Naive thymus-derived CD4-positive, alpha-beta T cell (primary cell): ENCODE measurements at regions not wholly inside any gene's neighbourhood (a gene's known extent, or its start where the extent isn't known, plus 50 kb on each side); places are given as distances from the start of the nearest gene placed in this dataset.
"Not testable (repeated sequence)": the region's sequence is repeated elsewhere in the genome, so short reads cannot be mapped to it uniquely, and the experiment has no call there.

Source experiments
- ATAC-seq: fragments of 150-1000 bp; cut with Tn5 transposase; 2 replicates; pipeline ENCODE4 v1.10.0; 2021; ENCODE audit warnings: mild to moderate bottlenecking, moderate library complexity
- CTCF ChIA-PET: fragments of 350-600 bp; sonication (Branson Sonifier 250); formaldehyde crosslinking; loops from one replicate; lab custom pipeline; 2021; ENCODE audit warnings: antibody characterized with exemption; lab: Charles Lee
- POLR2A ChIA-PET: fragments of 350-600 bp; sonication (Branson Sonifier 250); formaldehyde crosslinking; loops from one replicate; lab custom pipeline; 2021; ENCODE audit warnings: antibody characterized with exemption, inconsistent platforms; lab: Charles Lee
- DNase-seq, 9 donors: peaks; one replicate each; pipeline versions ENCODE4 v3.0.0 to v3.0.0-alpha.2; 2020 to 2022; ENCODE audit warnings: mixed read lengths in 1 of 9
- H3K27ac ChIP-seq: one replicate; pipeline ENCODE4 v1.7.0; 2013; ENCODE audit warnings: mild to moderate bottlenecking, low read depth, low read length, moderate library complexity
- H3K27me3 ChIP-seq, 2 donors: one replicate each; pipeline ENCODE4 v1.7.0; 2013; ENCODE audit warnings: low read length in 2 of 2, mild to moderate bottlenecking in 2 of 2, moderate library complexity in 2 of 2; ENCODE audit not compliant: control insufficient read depth in 2 of 2, insufficient read depth in 2 of 2
- H3K36me3 ChIP-seq, 3 experiments: 1 replicate in 2 of 3; 2 replicates in 1 of 3; pipeline ENCODE4 v1.7.0; 2013; ENCODE audit warnings: low read length in 3 of 3, mild to moderate bottlenecking in 3 of 3, moderate library complexity in 1 of 3; ENCODE audit not compliant: insufficient read depth in 3 of 3, control insufficient read depth in 2 of 3
- H3K4me1 ChIP-seq, 2 donors: one replicate each; pipeline ENCODE4 v1.7.0; 2013; ENCODE audit warnings: low read length in 2 of 2, mild to moderate bottlenecking in 2 of 2, moderate library complexity in 1 of 2; ENCODE audit not compliant: control insufficient read depth in 2 of 2, insufficient read depth in 2 of 2
- H3K4me3 ChIP-seq: 2 replicates; pipeline ENCODE4 v1.7.0; 2013; ENCODE audit warnings: mild to moderate bottlenecking, low read length
- H3K9me3 ChIP-seq, 3 experiments: 1 replicate in 2 of 3; 2 replicates in 1 of 3; pipeline ENCODE4 v1.7.0; 2013; ENCODE audit warnings: low read length in 3 of 3; ENCODE audit not compliant: control insufficient read depth in 2 of 3
- H3K27ac Mint-ChIP-seq, 9 donors: one replicate each; pipeline ENCODE4 v1.8.0; 2020 to 2022; ENCODE audit warnings: mixed read lengths in 9 of 9, mild to moderate bottlenecking in 8 of 9, moderate library complexity in 5 of 9, inconsistent platforms in 2 of 9
- H3K27me3 Mint-ChIP-seq, 5 donors: one replicate each; pipeline ENCODE4 v1.8.0; 2021 to 2022; ENCODE audit warnings: mixed read lengths in 5 of 5, mild to moderate bottlenecking in 1 of 5
- H3K36me3 Mint-ChIP-seq, 5 donors: one replicate each; pipeline ENCODE4 v1.8.0; 2020 to 2022; ENCODE audit warnings: mixed read lengths in 5 of 5, mild to moderate bottlenecking in 3 of 5, inconsistent platforms in 1 of 5
- H3K4me1 Mint-ChIP-seq, 7 donors: one replicate each; pipeline ENCODE4 v1.8.0; 2020 to 2022; ENCODE audit warnings: mixed read lengths in 7 of 7, mild to moderate bottlenecking in 3 of 7, inconsistent platforms in 1 of 7
- H3K4me3 Mint-ChIP-seq, 10 donors: one replicate each; pipeline ENCODE4 v1.8.0; 2020 to 2022; ENCODE audit warnings: mild to moderate bottlenecking in 10 of 10, mixed read lengths in 10 of 10, moderate library complexity in 6 of 10, inconsistent platforms in 2 of 10
- H3K9me3 Mint-ChIP-seq, 11 donors: one replicate each; pipeline ENCODE4 v1.8.0; 2020 to 2022; ENCODE audit warnings: mixed read lengths in 11 of 11, mild to moderate bottlenecking in 4 of 11, inconsistent platforms in 1 of 11, moderate library complexity in 1 of 11
- intact Hi-C, 2 donors: fragments of 100-400 bp; cut with micrococcal nuclease; formaldehyde crosslinking; loops; one replicate each; pipeline ENCODE4 v1.15.1; 2023

GRCh38 chr3:166967714-166968113, 412.4 kb downstream of the ZBBX start:
- H3K27ac Mint-ChIP-seq, POLR2A ChIA-PET, ATAC-seq, H3K9me3 ChIP-seq, H3K27me3 ChIP-seq, H3K36me3 ChIP-seq, H3K4me1 Mint-ChIP-seq, H3K27ac ChIP-seq, CTCF ChIA-PET, H3K27me3 Mint-ChIP-seq, H3K36me3 Mint-ChIP-seq, intact Hi-C loops, H3K4me3 Mint-ChIP-seq, DNase-seq, H3K4me1 ChIP-seq, H3K4me3 ChIP-seq: not testable (repeated sequence)
- peaks cover 0 to 16% (median 6%) of the 10 kb centered on the region in 11 donors for H3K9me3 Mint-ChIP-seq

- Mint-ChIP-seq H3K4me1 (no peaks in the 10 kb centered on the region), H3K27me3 (no peaks in the 10 kb centered on the region), H3K4me3 (no peak overlapping the region), H3K27ac (no peak overlapping the region), H3K36me3 (no peaks in the 10 kb centered on the region), H3K9me3 (peaks cover 0 to 6% (median 1%) of the 10 kb centered on the region in 11 donors)
- H3K27me3 ChIP-seq = no peaks in the 10 kb centered on the region
- H3K4me3 ChIP-seq = no peak overlapping the region
- ChIA-PET POLR2A (no interaction called here), CTCF (no interaction called here)
- H3K27ac ChIP-seq = no peak overlapping the region
- H3K4me1 ChIP-seq = no peaks in the 10 kb centered on the region
- intact Hi-C loops = no loop called here
- no peaks in the 10 kb centered on the region for H3K36me3 ChIP-seq
- no peaks in the 10 kb centered on the region for H3K9me3 ChIP-seq
- ATAC-seq (no peak), DNase-seq (no peak)
Observed at GRCh38 chr3:166962911-166963310, 417.2 kb downstream of the ZBBX start.

GRCh38 chr3:166957121-166957520, 423.0 kb downstream of the ZBBX start:
- Histone ChIP-seq H3K9me3 (peaks cover 0 to 4% (median 0%) of the 10 kb centered on the region in 3 experiments), H3K36me3 (no peaks in the 10 kb centered on the region), H3K4me1 (no peaks in the 10 kb centered on the region), H3K27ac (no peak overlapping the region), H3K4me3 (no peak overlapping the region), H3K27me3 (no peaks in the 10 kb centered on the region)
- no peaks in the 10 kb centered on the region for H3K36me3 Mint-ChIP-seq
- POLR2A ChIA-PET = no interaction called here
- H3K9me3 Mint-ChIP-seq = peaks cover 1 to 26% (median 10%) of the 10 kb centered on the region in 11 donors
- DNase-seq (no peak), ATAC-seq (no peak)
- no peak overlapping the region for H3K4me3 Mint-ChIP-seq
- no peak overlapping the region for H3K27ac Mint-ChIP-seq
- intact Hi-C loops = no loop called here
- no peaks in the 10 kb centered on the region for H3K27me3 Mint-ChIP-seq
- H3K4me1 Mint-ChIP-seq = no peaks in the 10 kb centered on the region
- CTCF ChIA-PET = no interaction called here

- Histone ChIP-seq H3K9me3 (peaks cover 0 to 4% (median 0%) of the 10 kb centered on the region in 3 experiments), H3K27me3 (no peaks in the 10 kb centered on the region), H3K4me3 (no peak overlapping the region), H3K4me1 (no peaks in the 10 kb centered on the region), H3K27ac (no peak overlapping the region), H3K36me3 (no peaks in the 10 kb centered on the region)
- Mint-ChIP-seq H3K4me1 (no peaks in the 10 kb centered on the region), H3K9me3 (peaks cover 2 to 34% (median 12%) of the 10 kb centered on the region in 11 donors), H3K27me3 (no peaks in the 10 kb centered on the region), H3K27ac (no peak overlapping the region), H3K36me3 (no peaks in the 10 kb centered on the region), H3K4me3 (no peak overlapping the region)
- ChIA-PET CTCF (no interaction called here), POLR2A (no interaction called here)
- intact Hi-C loops = no loop called here
- ATAC-seq = no peak
- DNase-seq = no peak
Observed at GRCh38 chr3:166955201-166955939, 424.7 kb downstream of the ZBBX start.

- ChIA-PET POLR2A (no interaction called here), CTCF (no interaction called here)
- Mint-ChIP-seq H3K27me3 (no peaks in the 10 kb centered on the region), H3K36me3 (peaks cover 0 to 4% (median 0%) of the 10 kb centered on the region in 5 donors), H3K9me3 (peaks cover 0 to 17% (median 5%) of the 10 kb centered on the region in 11 donors), H3K27ac (no peak overlapping the region), H3K4me3 (no peak overlapping the region), H3K4me1 (no peaks in the 10 kb centered on the region)
- no peak for ATAC-seq
- intact Hi-C loops = no loop called here
- Histone ChIP-seq H3K27ac (no peak overlapping the region), H3K27me3 (no peaks in the 10 kb centered on the region), H3K4me1 (no peaks in the 10 kb centered on the region), H3K9me3 (no peaks in the 10 kb centered on the region), H3K36me3 (no peaks in the 10 kb centered on the region), H3K4me3 (no peak overlapping the region)
- no peak for DNase-seq
Observed at GRCh38 chr3:166934879-166935278, 445.2 kb downstream of the ZBBX start.

DNA sequence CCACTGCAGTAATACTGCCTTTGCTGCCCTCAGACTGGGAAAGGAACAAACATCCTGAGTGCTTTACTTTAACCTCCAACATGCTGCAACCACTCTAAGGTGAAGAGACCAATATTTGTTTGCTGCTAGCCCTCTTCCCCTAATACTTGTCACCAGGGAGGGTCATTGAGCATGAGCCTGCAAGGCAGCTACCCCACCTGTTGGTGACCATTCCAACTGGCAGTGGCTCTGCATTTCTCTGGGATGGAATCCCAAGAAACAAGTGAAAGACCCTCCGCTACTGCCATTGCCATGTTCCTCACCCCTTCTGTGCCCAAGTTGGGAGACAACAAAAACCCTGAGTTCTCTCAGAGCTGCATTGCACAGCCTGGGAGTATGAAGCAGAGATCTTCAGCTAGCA, 462.7 kb downstream of the ZBBX start:
- Histone ChIP-seq H3K27ac (no peak overlapping the region), H3K27me3 (no peaks in the 10 kb centered on the region), H3K36me3 (no peaks in the 10 kb centered on the region), H3K4me3 (no peak overlapping the region), H3K9me3 (peaks cover 0 to 12% (median 0%) of the 10 kb centered on the region in 3 experiments), H3K4me1 (no peaks in the 10 kb centered on the region)
- POLR2A ChIA-PET = no interaction called here
- H3K27ac Mint-ChIP-seq = no peak overlapping the region
- no peak overlapping the region for H3K4me3 Mint-ChIP-seq
- intact Hi-C loops = no loop called here
- no peaks in the 10 kb centered on the region for H3K4me1 Mint-ChIP-seq
- peaks cover 0 to 6% (median 0%) of the 10 kb centered on the region in 5 donors for H3K36me3 Mint-ChIP-seq
- peaks cover 4 to 45% (median 19%) of the 10 kb centered on the region in 11 donors for H3K9me3 Mint-ChIP-seq
- DNase-seq (no peak), ATAC-seq (no peak)
- no peaks in the 10 kb centered on the region for H3K27me3 Mint-ChIP-seq
- CTCF ChIA-PET = no interaction called here

DNA sequence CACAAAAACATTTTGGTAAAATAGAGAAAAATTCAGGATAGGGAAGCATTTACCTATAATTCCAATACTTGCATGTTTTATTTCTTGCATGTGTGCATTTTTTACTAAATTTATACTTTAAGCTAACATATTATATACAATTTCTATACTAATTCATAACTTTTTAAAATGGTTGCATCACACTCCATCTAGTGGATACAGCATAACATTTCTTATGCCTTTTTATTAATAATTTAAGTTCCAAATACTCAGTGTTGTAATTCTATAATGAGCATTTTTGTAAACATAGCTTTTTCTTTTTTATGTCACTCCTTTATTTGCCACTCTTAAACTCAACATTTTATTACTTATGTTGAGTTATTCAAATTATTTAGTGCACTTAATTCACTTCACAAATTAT, 477.7 kb downstream of the ZBBX start:
- Histone ChIP-seq H3K27me3 (no peaks in the 10 kb centered on the region), H3K27ac (no peak overlapping the region), H3K4me3 (no peak overlapping the region), H3K4me1 (no peaks in the 10 kb centered on the region), H3K9me3 (no peaks in the 10 kb centered on the region), H3K36me3 (no peaks in the 10 kb centered on the region)
- POLR2A ChIA-PET = no interaction called here
- CTCF ChIA-PET = no interaction called here
- H3K36me3 Mint-ChIP-seq = no peaks in the 10 kb centered on the region
- peaks cover 0 to 43% (median 8%) of the 10 kb centered on the region in 11 donors for H3K9me3 Mint-ChIP-seq
- DNase-seq = no peak
- ATAC-seq = no peak
- no peaks in the 10 kb centered on the region for H3K27me3 Mint-ChIP-seq
- no peak overlapping the region for H3K4me3 Mint-ChIP-seq
- intact Hi-C loops = no loop called here
- H3K27ac Mint-ChIP-seq = no peak overlapping the region
- H3K4me1 Mint-ChIP-seq = no peaks in the 10 kb centered on the region
